ENCODE measurements at regions not wholly inside any gene's neighbourhood (a gene's known extent, or its start where the extent isn't known, plus 50 kb on each side); places are given as distances from the start of the nearest gene placed in this dataset.
A peak's percentile ranks its signal among the peaks of the same experiment; 100 is the strongest.

DNA sequence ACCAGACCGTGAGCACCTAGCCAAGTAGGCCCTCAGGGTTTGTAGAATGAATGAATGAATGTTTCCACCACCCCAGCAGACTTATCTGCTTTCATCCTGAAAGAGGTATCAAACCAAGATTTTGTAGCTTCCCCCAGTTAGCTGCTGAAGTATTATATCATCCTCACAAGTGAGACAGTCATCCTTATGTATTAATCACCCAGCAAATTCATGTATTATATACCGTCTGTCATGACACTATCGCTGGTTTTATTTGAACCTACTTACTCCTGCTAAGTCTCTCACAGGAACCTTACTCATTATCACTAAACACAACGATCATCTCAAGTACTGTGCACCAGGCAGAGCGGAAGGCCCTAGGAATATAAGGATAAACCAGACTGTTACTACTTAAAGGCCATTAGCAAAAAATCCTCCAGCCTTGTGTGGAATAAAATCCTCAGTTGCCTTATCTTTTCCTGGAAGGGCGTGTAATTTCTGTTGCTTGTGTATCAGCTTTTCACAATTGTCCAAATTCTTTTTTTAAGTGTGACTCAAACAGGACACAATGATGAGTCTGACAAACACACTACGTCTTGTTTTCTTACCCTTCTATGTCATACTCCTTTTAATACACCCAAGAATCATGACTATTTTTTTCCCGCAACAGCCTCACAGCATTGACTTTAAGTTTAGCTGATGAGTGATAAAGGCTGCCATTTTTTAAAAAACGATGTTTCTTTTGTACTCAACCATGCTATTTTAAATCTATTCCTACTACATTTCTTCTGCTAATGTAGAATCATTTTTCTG lies 176.1 kb upstream of the KLF14 start:
- no peak for DNase-seq (ENCODE audit: low spot score)
- TF ChIP-seq, protein P1, sequence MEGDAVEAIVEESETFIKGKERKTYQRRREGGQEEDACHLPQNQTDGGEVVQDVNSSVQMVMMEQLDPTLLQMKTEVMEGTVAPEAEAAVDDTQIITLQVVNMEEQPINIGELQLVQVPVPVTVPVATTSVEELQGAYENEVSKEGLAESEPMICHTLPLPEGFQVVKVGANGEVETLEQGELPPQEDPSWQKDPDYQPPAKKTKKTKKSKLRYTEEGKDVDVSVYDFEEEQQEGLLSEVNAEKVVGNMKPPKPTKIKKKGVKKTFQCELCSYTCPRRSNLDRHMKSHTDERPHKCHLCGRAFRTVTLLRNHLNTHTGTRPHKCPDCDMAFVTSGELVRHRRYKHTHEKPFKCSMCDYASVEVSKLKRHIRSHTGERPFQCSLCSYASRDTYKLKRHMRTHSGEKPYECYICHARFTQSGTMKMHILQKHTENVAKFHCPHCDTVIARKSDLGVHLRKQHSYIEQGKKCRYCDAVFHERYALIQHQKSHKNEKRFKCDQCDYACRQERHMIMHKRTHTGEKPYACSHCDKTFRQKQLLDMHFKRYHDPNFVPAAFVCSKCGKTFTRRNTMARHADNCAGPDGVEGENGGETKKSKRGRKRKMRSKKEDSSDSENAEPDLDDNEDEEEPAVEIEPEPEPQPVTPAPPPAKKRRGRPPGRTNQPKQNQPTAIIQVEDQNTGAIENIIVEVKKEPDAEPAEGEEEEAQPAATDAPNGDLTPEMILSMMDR (IDR thresholded peaks at IDR 0.05; ENCODE audit: extremely low read depth, missing control alignments): no peak

GRCh38 chr7:130910949-130911944 lies 177.2 kb upstream of the KLF14 start:
- no peak for DNase-seq (ENCODE audit: low spot score)
- TF ChIP-seq, protein P1 (IDR thresholded peaks at IDR 0.05; ENCODE audit: extremely low read depth, missing control alignments): no peak

DNA sequence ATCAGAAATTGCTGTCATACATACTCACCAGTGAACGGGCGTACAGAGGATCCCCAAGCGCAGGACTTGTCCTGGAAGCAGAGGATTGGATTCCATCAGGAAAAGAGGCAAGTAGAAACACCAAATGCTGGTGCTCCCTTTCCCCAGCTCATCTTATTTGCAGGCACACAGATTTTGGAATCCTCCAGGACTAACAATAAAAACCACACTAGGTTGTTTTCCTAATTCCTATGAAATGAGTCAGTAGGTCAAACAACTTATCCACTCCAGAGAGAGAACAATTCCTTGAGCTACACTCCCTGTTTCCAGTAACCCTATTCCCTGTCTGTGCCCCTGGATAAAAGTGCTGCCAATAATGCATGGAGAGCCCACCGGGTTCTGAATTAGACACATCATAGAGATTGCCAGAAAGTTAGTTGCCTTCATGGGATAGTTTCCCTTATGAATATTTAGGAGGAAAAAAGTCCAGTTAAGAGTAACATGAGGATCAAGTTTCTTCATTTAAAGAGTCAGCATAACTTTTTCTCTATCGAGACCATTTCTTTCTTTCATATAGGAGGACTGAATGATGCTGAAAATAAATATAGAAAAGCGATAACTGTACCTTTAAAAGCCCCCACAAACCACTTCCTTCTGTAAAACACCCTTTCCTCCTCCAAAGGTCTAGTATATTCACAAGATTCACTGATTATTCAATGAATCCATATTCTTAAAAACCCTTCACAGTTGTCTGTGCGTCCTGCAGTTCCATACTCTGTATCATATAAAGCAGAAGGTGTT lies 178.3 kb upstream of the KLF14 start:
- TF ChIP-seq, protein P1 (IDR thresholded peaks at IDR 0.05; ENCODE audit: extremely low read depth, missing control alignments): no peak
- DNase-seq (ENCODE audit: low spot score): no peak

GRCh38 chr7:130912862-130913638 lies 179.0 kb upstream of the KLF14 start:
- DNase-seq (ENCODE audit: low spot score): peak; percentile 68

DNA sequence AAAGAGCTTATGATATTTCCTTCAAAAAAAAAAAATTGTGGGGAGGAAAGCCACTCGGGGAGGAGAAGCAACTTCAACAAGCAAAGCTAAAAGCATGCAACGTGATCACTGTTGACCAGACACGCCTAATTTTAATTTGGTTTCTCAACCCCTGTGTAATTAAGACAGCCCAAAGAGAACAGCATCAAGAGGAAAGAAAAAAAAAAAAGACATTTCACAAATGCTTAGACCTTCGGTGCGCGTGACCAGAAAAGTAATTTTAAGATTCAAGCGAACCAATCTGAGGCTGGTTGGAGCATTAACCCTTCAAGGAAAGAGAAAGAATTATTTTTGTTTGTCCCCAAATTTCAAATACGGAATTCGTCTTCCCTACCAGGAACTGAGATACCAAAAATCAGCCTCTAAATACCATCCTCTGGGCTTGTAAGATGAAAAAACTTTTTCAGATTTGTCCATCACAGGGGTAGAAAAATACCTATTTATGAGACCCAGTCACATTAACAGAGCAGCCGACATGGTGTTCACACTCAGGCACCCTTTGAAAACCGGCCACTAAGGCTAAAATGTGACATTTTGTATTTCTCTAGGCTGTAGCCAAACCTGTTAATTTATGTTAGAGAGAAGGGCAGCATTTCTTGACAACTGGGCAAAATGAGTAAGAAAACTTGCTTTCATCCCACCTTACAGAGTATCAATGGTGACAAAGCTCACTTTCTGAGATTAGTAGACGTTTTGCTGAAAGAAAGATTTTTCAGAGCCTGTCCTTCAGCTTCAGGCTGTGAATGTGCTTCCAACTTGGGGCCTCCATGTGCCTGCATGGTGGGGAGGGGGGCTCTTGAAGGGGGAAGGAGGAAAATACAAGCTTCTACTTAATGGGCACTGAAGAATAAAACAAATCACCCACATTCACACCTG lies 179.9 kb upstream of the KLF14 start:
- TF ChIP-seq, protein P1 (IDR thresholded peaks at IDR 0.05; ENCODE audit: extremely low read depth, missing control alignments): no peak
- no peak for DNase-seq (ENCODE audit: low spot score)

More at GRCh38 chr7:130912862-130913638, 179.0 kb upstream of the KLF14 start:
- TF ChIP-seq, protein P1 (IDR thresholded peaks at IDR 0.05; ENCODE audit: extremely low read depth, missing control alignments): no peak

Measured in GM20000 (cell line).